ENCODE measurements at regions not wholly inside any gene's neighbourhood (a gene's known extent, or its start where the extent isn't known, plus 50 kb on each side); places are given as distances from the start of the nearest gene placed in this dataset.
A peak's percentile ranks its signal among the peaks of the same experiment; 100 is the strongest.
"Not testable (repeated sequence)": the region's sequence is repeated elsewhere in the genome, so short reads cannot be mapped to it uniquely, and the experiment has no call there.

GRCh38 chr10:109633846-109634245 is 289.5 kb downstream of the XPNPEP1 start:
- no peak for DNase-seq

GRCh38 chr10:109633017-109633416 is 290.3 kb downstream of the XPNPEP1 start:
- not testable (repeated sequence) for DNase-seq

DNA sequence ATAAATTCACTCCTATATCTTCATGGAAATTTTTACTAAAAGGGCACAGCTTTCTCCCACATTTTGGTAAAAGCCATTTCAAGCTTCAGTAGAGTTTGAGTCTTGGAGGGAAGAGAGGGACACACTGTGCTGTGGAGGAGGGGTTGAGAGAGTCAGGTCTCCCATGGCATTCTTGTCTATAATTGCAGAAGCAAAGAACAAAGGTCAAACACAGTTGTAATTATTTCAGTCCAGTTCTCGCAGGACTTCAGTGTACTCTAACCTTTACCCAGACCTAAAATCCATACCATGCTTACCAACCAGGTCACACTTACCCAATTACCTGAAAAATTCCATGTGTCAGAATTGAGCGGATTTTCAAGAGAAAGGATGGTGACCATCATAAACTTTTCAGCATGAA is 298.4 kb downstream of the XPNPEP1 start:
- DNase-seq, result no peak

GRCh38 chr10:109622566-109622965 is 300.7 kb downstream of the XPNPEP1 start:
- no peak for DNase-seq

- DNase-seq, result no peak
Observed at GRCh38 chr10:109620396-109620795, 302.9 kb downstream of the XPNPEP1 start.

DNA sequence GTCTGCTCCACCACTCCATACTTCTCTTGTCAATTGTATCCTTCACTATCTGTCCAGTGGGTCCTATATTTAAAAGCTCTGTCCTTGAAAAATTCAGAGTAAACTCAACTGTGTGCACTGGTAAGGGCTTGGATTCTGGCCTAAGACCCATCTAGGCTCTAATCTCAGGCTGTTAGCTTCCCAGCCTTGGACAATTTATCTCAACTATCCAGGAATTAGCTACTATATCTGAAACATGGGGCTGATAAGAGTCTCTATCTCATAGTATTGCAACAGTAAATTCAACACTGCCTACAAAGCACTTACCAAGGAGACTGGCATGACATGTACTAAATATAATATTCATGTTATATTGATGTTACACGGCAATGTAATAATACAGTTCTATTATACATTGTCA is 303.4 kb downstream of the XPNPEP1 start:
- DNase-seq, result no peak

GRCh38 chr10:109618748-109619147 is 304.6 kb downstream of the XPNPEP1 start:
- DNase-seq, result no peak

GRCh38 chr10:109618301-109618700 is 305.0 kb downstream of the XPNPEP1 start:
- no peak for DNase-seq

DNA sequence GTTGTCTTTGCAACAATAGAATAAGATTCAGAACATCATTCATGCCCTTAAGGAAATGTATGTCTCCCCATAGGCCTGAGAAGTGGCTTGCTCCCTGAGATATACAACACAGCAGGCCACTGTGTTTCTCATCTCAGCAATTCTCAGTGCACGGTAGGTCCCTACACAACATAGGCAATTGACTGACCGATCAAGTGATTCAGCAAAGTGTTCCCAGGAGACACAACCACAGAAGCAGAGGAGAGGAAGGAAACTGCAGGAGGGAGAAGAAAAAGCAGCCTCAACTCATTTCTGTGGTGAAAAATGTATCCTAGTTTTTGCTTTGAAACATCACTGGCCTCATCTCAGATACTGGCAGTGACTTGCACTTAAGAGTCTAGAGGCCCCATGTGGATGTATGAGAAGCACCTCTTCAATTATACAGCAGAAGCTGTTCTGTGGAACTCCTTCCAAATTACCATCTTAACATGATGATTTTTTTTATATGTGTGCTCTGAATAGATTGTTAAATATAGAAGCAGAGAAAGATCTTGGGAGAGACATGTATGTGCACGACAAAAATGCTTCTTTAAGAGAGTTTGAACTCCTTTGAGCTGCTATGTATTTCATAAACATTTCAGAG is 306.8 kb downstream of the XPNPEP1 start:
- DNase-seq, result no peak

GRCh38 chr10:109595356-109595755 is 328.0 kb downstream of the XPNPEP1 start:
- peak; percentile 78 for DNase-seq

DNA sequence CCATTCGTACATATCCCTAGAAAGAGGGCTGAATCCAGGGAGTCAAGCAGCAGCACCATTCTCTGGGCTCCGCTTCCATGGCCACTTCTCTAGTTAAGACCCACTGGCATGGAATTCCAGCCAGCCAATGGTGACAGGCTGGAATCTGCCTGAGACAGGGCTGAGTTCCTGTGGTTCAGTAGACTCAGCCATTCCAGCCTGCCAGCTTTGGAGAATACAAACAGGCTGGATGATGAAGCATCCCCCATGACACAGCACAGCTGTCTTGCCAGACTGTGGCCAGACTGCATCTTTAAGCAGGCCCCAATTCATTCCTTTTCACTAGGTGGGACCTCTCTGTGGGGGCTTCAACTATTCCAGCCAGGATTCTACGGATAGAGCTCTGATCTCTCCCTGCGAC is 329.6 kb downstream of the XPNPEP1 start:
- peak; percentile 85 for DNase-seq

- DNase-seq, result peak; percentile 87
Observed at GRCh38 chr10:109592391-109592790, 330.9 kb downstream of the XPNPEP1 start.

DNA sequence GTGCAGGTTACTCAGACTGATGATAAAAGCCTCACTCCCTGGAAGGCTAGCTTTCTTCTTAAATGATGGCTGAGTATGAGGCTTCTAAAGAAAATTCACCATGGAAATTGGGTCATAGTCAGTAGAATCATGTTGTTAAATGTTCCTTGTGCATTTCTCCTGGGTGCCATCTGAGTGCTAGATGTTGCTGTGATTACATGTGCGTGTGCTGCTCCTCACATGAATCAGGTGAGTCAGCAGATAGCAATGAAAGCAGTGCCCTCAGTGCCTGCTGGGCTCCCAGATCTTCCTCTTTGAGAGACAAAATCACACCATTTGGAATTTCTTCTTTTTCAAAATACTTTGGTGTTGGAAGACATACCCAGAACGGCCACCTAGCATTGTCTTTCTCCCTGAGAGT is 331.7 kb downstream of the XPNPEP1 start:
- peak; percentile 62 for DNase-seq

GRCh38 chr10:109588259-109588658 is 335.1 kb downstream of the XPNPEP1 start:
- DNase-seq, result no peak

DNA sequence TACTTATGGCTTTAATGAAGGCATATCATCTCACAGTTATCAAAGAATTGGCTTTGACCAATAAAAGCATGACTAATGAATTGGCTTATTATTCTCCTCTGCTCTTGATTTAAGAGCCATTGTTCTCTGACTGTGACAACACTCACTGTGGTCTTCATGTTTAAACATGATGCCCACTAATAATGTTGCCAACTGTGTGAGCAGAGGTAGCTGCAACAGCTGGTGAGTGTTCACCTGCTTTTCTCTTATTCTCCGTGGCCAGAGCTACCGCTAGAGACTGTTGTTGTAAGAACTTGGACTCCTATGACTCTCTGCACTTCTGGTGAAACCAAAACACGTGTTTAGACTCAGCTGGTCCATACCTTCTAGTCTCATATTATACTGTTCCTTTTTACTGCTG is 335.9 kb downstream of the XPNPEP1 start:
- DNase-seq, result no peak

DNA sequence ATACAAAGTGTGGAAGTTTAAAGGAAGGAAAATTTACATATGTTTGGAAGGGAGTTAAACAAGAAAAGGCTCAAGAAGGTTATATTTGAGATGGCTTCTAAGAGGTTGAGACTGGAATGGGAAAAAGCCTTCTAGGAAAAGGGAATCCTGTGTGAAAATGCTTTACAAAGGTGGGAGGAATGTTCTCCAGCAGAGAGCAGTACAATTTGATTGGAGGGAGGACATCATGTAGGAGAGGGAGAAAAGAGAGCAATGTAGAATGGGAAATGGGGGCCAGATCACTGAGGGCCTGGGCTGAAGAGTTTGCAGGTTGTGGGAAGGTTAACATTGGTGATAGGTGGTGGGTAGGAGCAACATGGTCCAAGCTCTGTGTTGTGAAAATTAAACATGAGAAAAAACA is 366.9 kb downstream of the XPNPEP1 start:
- no peak for DNase-seq

GRCh38 chr10:109542050-109542603 is 381.2 kb downstream of the XPNPEP1 start:
- not testable (repeated sequence) for DNase-seq

DNA sequence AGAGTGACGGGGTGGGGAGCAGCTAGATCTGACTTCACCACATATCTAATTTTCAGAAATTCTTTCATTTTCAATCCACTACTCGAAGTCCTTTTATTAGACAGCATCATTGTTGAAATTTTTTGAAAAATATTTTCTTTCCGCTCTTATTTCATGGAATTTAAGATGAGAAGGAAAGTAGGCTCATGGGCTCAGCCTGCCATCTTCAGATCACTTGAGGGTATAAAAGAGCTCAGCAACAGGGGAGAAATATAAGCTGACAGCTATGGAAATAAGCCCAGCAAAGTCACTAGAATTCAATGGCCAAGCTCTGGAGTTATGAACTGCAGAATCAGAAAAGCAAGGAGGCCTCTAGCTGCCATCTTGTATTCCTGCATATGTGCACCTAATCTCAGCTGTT is 389.1 kb downstream of the XPNPEP1 start:
- no peak for DNase-seq

- DNase-seq, result no peak
Observed at GRCh38 chr10:109529258-109529657, 394.1 kb downstream of the XPNPEP1 start.

- no peak for DNase-seq
Observed at GRCh38 chr10:109517748-109518147, 405.6 kb downstream of the XPNPEP1 start.

DNA sequence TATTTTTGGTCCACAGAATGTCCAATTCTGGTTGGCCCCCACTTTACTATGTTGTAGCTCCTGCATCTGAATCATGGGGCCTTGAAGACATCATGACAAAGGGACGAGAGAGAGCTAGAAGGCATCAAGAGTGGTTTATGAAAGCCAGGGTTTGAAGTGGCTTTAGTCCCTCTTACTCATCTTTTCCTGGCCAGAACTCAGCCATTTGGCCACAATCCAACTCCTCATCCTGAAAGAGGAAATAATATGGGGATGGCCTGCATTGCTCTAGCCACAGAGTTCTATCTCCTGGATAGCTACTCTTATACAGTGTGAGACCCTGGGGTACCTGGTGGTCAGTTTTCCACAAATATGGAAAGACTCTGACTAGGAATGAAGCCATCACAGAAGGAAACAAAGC is 418.9 kb downstream of the XPNPEP1 start:
- peak; percentile 50 for DNase-seq

GRCh38 chr10:109487691-109488090 is 435.6 kb downstream of the XPNPEP1 start:
- DNase-seq, result no peak

GRCh38 chr10:109480836-109481235 is 442.5 kb downstream of the XPNPEP1 start:
- peak; percentile 48 for DNase-seq

- no peak for DNase-seq
Observed at GRCh38 chr10:109475711-109476421, 447.4 kb downstream of the XPNPEP1 start.

GRCh38 chr10:109474812-109475211 is 448.5 kb downstream of the XPNPEP1 start:
- no peak for DNase-seq
